ENCODE measurements at regions not wholly inside any gene's neighbourhood (a gene's known extent, or its start where the extent isn't known, plus 50 kb on each side); places are given as distances from the start of the nearest gene placed in this dataset.

DNA sequence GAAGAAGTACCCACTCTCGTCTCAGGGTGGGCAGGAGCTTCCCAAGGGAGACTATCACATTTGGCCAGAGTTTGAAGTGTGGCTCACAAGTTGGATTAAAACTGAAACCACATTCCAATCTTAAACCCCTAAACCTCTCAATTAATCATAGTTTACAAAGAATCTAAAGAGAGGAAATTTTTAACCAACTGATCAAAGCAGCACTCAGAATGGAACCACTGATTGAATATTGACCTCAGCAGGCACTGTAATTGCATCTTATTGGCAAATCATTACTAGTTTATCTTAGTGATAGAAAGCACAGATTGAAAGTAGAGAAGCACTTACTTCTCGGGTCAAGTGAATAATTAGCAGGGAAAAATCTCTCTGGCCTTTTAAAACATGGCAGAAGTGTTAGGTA lies 491.6 kb downstream of the TOX3 start:
- ATAC-seq (ENCODE audit: low read depth in 2 of 2) (no peak), DNase-seq (no peak)
- Histone ChIP-seq H3K36me3 (ENCODE audit: control insufficient read depth, insufficient read depth, low read length) (no peaks in the 10 kb centered on the region), H3K27me3 (ENCODE audit: control insufficient read depth, insufficient read depth, low read length) (no peaks in the 10 kb centered on the region), H3K4me3 (ENCODE audit: low read depth, low read length) (no peak overlapping the region), H3K9me3 (ENCODE audit: control insufficient read depth in 2 of 2, low read length in 2 of 2) (no peaks in the 10 kb centered on the region), H3K27ac (ENCODE audit: insufficient read depth, low read length, poor library complexity, severe bottlenecking) (no peak overlapping the region), H3K4me1 (ENCODE audit: control insufficient read depth, insufficient read depth, low read length, poor library complexity, severe bottlenecking) (no peaks in the 10 kb centered on the region)
- Mint-ChIP-seq H3K36me3 (no peaks in the 10 kb centered on the region), H3K9me3 (peaks cover 0 to 11% (median 5%) of the 10 kb centered on the region in 7 donors), H3K4me3 (no peak overlapping the region), H3K27me3 (no peaks in the 10 kb centered on the region), H3K27ac (no peak overlapping the region), H3K4me1 (no peaks in the 10 kb centered on the region)

DNA sequence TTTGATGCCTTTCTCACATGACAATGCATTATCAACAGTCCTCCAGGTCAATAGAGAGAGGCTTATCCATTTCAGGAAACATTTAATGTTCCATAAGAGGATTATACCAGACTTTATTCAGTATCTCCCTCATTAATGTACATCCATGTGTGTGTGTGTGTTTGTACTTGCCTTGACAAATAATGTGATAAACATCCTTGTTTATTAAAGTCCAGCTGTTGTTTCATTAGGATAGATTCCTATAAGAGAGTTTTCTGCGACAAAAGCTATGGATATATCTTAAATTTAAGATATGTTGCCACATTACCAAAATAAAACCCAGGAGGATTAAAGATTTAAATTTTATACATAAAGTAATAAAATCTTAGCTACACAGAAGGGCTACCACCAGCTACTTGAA lies 492.6 kb downstream of the TOX3 start:
- no peaks in the 10 kb centered on the region for H3K27me3 Mint-ChIP-seq
- Histone ChIP-seq H3K27ac (ENCODE audit: insufficient read depth, low read length, poor library complexity, severe bottlenecking) (no peak overlapping the region), H3K4me3 (ENCODE audit: low read depth, low read length) (no peak overlapping the region), H3K9me3 (ENCODE audit: control insufficient read depth in 2 of 2, low read length in 2 of 2) (no peaks in the 10 kb centered on the region), H3K4me1 (ENCODE audit: control insufficient read depth, insufficient read depth, low read length, poor library complexity, severe bottlenecking) (no peaks in the 10 kb centered on the region), H3K36me3 (ENCODE audit: control insufficient read depth, insufficient read depth, low read length) (no peaks in the 10 kb centered on the region), H3K27me3 (ENCODE audit: control insufficient read depth, insufficient read depth, low read length) (no peaks in the 10 kb centered on the region)
- H3K9me3 Mint-ChIP-seq, result peaks cover 0 to 8% (median 6%) of the 10 kb centered on the region in 7 donors
- H3K4me1 Mint-ChIP-seq, result no peaks in the 10 kb centered on the region
- DNase-seq (no peak), ATAC-seq (ENCODE audit: low read depth in 2 of 2) (no peak)
- H3K27ac Mint-ChIP-seq, result no peak overlapping the region
- no peak overlapping the region for H3K4me3 Mint-ChIP-seq
- no peaks in the 10 kb centered on the region for H3K36me3 Mint-ChIP-seq

DNA sequence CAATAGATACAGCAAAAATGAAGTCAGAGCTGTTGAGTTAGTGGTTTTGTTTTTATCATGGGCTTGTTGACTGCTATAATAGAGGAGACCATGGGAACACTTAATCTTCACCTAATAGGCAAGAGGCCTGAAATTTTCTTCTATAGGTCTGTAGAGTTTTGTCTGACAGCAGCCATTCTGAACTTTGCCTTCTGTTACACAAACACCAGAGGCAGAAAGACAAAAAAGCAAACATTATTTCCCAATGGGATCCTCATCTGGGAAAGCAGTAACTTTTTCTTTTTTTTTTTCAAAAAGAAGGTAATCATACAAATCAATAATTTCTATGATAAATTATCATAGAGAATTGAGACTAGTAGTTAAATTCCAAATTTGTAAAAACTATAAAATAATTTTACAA lies 494.1 kb downstream of the TOX3 start:
- no peaks in the 10 kb centered on the region for H3K27me3 Mint-ChIP-seq
- no peak overlapping the region for H3K4me3 Mint-ChIP-seq
- H3K36me3 Mint-ChIP-seq, result no peaks in the 10 kb centered on the region
- DNase-seq (no peak), ATAC-seq (ENCODE audit: low read depth in 2 of 2) (no peak)
- Histone ChIP-seq H3K4me3 (ENCODE audit: low read depth, low read length) (no peak overlapping the region), H3K4me1 (ENCODE audit: control insufficient read depth, insufficient read depth, low read length, poor library complexity, severe bottlenecking) (no peaks in the 10 kb centered on the region), H3K9me3 (ENCODE audit: control insufficient read depth in 2 of 2, low read length in 2 of 2) (no peaks in the 10 kb centered on the region), H3K27ac (ENCODE audit: insufficient read depth, low read length, poor library complexity, severe bottlenecking) (no peak overlapping the region), H3K27me3 (ENCODE audit: control insufficient read depth, insufficient read depth, low read length) (no peaks in the 10 kb centered on the region), H3K36me3 (ENCODE audit: control insufficient read depth, insufficient read depth, low read length) (no peaks in the 10 kb centered on the region)
- peaks cover 0 to 10% (median 5%) of the 10 kb centered on the region in 7 donors for H3K9me3 Mint-ChIP-seq
- H3K4me1 Mint-ChIP-seq, result no peaks in the 10 kb centered on the region
- no peak overlapping the region for H3K27ac Mint-ChIP-seq

DNA sequence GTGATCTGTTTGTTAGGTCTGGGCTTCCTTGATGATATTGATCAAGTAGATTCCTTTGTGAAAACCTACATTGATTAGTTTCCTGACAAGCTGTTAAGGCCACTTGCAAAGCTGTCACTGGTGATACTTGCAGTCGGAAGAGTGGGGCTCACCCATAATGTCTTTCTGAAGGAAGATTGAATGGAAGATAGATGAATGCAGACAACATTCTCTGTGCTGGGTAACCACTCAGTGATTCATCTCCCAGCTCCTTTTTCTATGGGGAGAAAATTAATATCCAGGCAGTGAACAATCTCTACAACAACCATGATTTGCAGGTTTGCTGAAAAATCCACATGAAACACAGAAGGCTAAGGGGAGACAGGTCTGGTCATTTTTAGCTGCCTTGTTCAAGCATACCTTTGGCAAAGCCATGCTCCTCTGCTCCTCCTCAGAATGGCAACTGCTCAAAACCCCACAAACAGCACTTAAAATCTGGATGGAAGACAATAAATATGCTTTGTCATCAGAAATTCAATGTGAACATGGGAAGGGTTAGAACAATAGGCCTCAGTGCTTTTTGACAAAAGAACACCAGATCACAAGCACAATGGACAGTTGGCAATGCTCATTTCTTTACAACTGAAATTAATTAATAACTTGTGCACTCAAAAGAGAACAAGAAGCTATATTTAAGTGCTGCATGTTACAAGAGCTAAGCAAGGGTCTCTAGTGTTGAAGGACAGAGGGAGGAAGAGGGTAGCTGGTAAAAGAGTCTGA lies 495.4 kb downstream of the TOX3 start:
- H3K4me3 Mint-ChIP-seq, result no peak overlapping the region
- no peaks in the 10 kb centered on the region for H3K4me1 Mint-ChIP-seq
- peak overlapping the region in 1 of 3 donors; percentile 41 for H3K27ac Mint-ChIP-seq
- peaks cover 0 to under 1% of the 10 kb centered on the region in 2 experiments for H3K9me3 ChIP-seq (ENCODE audit: control insufficient read depth in 2 of 2, low read length in 2 of 2)
- no peaks in the 10 kb centered on the region for H3K27me3 Mint-ChIP-seq
- ATAC-seq (ENCODE audit: low read depth in 2 of 2), result no peak
- no peak overlapping the region for H3K27ac ChIP-seq (ENCODE audit: insufficient read depth, low read length, poor library complexity, severe bottlenecking)
- H3K9me3 Mint-ChIP-seq, result peaks cover 0 to 10% (median 5%) of the 10 kb centered on the region in 7 donors
- no peaks in the 10 kb centered on the region for H3K4me1 ChIP-seq (ENCODE audit: control insufficient read depth, insufficient read depth, low read length, poor library complexity, severe bottlenecking)
- H3K27me3 ChIP-seq (ENCODE audit: control insufficient read depth, insufficient read depth, low read length), result no peaks in the 10 kb centered on the region
- no peaks in the 10 kb centered on the region for H3K36me3 ChIP-seq (ENCODE audit: control insufficient read depth, insufficient read depth, low read length)
- no peaks in the 10 kb centered on the region for H3K36me3 Mint-ChIP-seq
- no peak overlapping the region for H3K4me3 ChIP-seq (ENCODE audit: low read depth, low read length)
- no peak for DNase-seq

DNA sequence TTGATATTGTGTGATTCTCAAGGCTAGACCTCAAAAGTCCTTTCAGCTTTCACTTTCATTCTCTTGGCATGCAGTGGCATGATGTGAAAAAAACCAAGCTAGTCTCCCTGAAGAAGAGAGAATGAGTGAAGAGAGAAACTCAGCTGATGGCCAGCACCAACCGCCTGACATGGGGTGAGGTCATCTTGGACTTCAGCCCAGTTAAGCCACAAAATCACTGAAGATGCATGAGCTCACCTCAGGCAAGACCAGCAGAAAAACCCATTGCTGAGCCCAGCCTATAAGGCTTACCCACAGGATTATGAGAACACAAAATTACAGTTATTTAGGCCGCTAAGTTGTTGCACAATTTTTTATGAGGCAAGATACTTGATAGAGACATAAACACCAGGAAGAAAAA lies 496.5 kb downstream of the TOX3 start:
- no peak for DNase-seq
- Mint-ChIP-seq H3K27ac (no peak overlapping the region), H3K4me3 (no peak overlapping the region), H3K9me3 (peaks cover 0 to 15% (median 5%) of the 10 kb centered on the region in 7 donors), H3K36me3 (no peaks in the 10 kb centered on the region), H3K27me3 (no peaks in the 10 kb centered on the region), H3K4me1 (no peaks in the 10 kb centered on the region)
- Histone ChIP-seq H3K27ac (ENCODE audit: insufficient read depth, low read length, poor library complexity, severe bottlenecking) (no peak overlapping the region), H3K36me3 (ENCODE audit: control insufficient read depth, insufficient read depth, low read length) (no peaks in the 10 kb centered on the region), H3K27me3 (ENCODE audit: control insufficient read depth, insufficient read depth, low read length) (no peaks in the 10 kb centered on the region), H3K4me3 (ENCODE audit: low read depth, low read length) (no peak overlapping the region), H3K4me1 (ENCODE audit: control insufficient read depth, insufficient read depth, low read length, poor library complexity, severe bottlenecking) (no peaks in the 10 kb centered on the region), H3K9me3 (ENCODE audit: control insufficient read depth in 2 of 2, low read length in 2 of 2) (peaks cover 0 to 5% of the 10 kb centered on the region in 2 experiments)
- no peak for ATAC-seq (ENCODE audit: low read depth in 2 of 2)

DNA sequence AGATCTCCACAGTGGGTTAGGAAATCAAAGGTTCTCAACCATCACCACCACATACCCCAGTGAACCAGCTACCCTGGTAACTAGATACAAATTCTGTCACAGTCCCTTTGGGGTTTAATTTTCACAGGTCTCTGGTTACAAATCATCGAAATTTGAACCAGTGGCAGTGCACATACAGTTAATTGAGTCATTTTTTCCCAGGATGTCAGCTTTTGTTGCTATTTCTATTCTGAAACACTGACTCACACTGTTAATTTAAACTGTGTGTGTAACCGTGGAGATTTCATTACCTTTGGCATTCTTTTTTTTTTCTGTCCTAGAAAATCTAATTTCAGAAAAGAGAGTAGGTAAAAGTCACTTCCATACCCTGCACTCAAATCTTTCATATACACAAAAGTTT lies 511.5 kb downstream of the TOX3 start:
- H3K36me3 Mint-ChIP-seq, result no peaks in the 10 kb centered on the region

DNA sequence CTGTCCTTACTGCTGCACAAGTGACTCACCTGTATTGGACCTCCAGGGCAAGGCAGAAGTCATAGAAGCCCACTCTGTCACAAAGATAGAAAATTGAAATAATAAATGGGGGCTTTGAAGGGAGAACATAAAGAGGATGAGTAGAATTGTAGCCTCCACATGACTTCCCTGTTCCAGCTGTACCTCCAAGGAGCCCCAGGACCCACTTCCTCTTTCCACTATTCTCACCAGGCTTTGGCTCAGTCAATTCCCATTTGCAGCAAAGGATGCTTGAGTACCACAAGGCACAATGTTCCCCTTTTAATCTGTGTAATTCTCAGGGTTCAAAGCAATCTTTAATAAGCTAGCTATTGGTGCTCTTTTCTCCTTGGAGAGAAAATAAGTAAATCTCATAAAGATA lies 512.1 kb downstream of the TOX3 start:
- Mint-ChIP-seq H3K4me3 (no peak overlapping the region), H3K36me3 (no peaks in the 10 kb centered on the region), H3K9me3 (peaks cover 0 to 13% (median 4%) of the 10 kb centered on the region in 7 donors), H3K27me3 (no peaks in the 10 kb centered on the region), H3K4me1 (no peaks in the 10 kb centered on the region), H3K27ac (no peak overlapping the region)
- DNase-seq (no peak), ATAC-seq (ENCODE audit: low read depth in 2 of 2) (no peak)
- Histone ChIP-seq H3K4me1 (ENCODE audit: control insufficient read depth, insufficient read depth, low read length, poor library complexity, severe bottlenecking) (no peaks in the 10 kb centered on the region), H3K4me3 (ENCODE audit: low read depth, low read length) (no peak overlapping the region), H3K27me3 (ENCODE audit: control insufficient read depth, insufficient read depth, low read length) (no peaks in the 10 kb centered on the region), H3K9me3 (ENCODE audit: control insufficient read depth in 2 of 2, low read length in 2 of 2) (no peaks in the 10 kb centered on the region), H3K27ac (ENCODE audit: insufficient read depth, low read length, poor library complexity, severe bottlenecking) (no peak overlapping the region), H3K36me3 (ENCODE audit: control insufficient read depth, insufficient read depth, low read length) (no peaks in the 10 kb centered on the region)

More for the DNA sequence above, 511.5 kb downstream of the TOX3 start:
- H3K27me3 Mint-ChIP-seq, result no peaks in the 10 kb centered on the region
- Histone ChIP-seq H3K4me3 (ENCODE audit: low read depth, low read length) (no peak overlapping the region), H3K27me3 (ENCODE audit: control insufficient read depth, insufficient read depth, low read length) (no peaks in the 10 kb centered on the region), H3K9me3 (ENCODE audit: control insufficient read depth in 2 of 2, low read length in 2 of 2) (no peaks in the 10 kb centered on the region), H3K36me3 (ENCODE audit: control insufficient read depth, insufficient read depth, low read length) (no peaks in the 10 kb centered on the region), H3K4me1 (ENCODE audit: control insufficient read depth, insufficient read depth, low read length, poor library complexity, severe bottlenecking) (no peaks in the 10 kb centered on the region), H3K27ac (ENCODE audit: insufficient read depth, low read length, poor library complexity, severe bottlenecking) (no peak overlapping the region)
- no peak for DNase-seq
- no peak for ATAC-seq (ENCODE audit: low read depth in 2 of 2)
- no peak overlapping the region for H3K27ac Mint-ChIP-seq
- H3K4me3 Mint-ChIP-seq, result no peak overlapping the region
- peaks cover 0 to 13% (median 4%) of the 10 kb centered on the region in 7 donors for H3K9me3 Mint-ChIP-seq
- H3K4me1 Mint-ChIP-seq, result no peaks in the 10 kb centered on the region

DNA sequence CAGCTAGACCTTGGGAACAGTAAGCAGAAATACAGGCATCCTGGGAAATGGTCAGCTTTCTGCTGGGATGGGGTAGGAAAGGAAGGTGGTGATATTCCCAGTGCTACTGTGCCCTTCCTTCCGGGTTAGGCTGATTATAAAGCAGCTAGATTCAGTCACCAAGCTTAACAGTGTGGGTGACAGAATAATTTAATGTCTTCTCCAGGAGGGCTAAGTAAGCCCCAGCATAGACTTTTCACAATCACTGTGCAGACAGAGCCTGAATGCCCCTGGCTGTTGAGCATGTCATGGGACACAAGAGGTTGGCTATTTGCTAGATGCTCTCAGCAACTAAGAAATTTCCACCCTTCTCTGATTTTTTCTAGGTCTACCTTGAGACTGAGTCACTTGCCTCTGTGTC lies 513.0 kb downstream of the TOX3 start:
- H3K9me3 Mint-ChIP-seq, result peaks cover 0 to 11% (median 4%) of the 10 kb centered on the region in 7 donors

More for the DNA sequence above, 513.0 kb downstream of the TOX3 start:
- no peak overlapping the region for H3K4me3 Mint-ChIP-seq
- DNase-seq (no peak), ATAC-seq (ENCODE audit: low read depth in 2 of 2) (no peak)
- H3K36me3 Mint-ChIP-seq, result no peaks in the 10 kb centered on the region
- H3K4me3 ChIP-seq (ENCODE audit: low read depth, low read length), result no peak overlapping the region
- H3K9me3 ChIP-seq (ENCODE audit: control insufficient read depth in 2 of 2, low read length in 2 of 2), result no peaks in the 10 kb centered on the region
- no peak overlapping the region for H3K27ac Mint-ChIP-seq
- no peaks in the 10 kb centered on the region for H3K27me3 ChIP-seq (ENCODE audit: control insufficient read depth, insufficient read depth, low read length)
- no peak overlapping the region for H3K27ac ChIP-seq (ENCODE audit: insufficient read depth, low read length, poor library complexity, severe bottlenecking)
- no peaks in the 10 kb centered on the region for H3K36me3 ChIP-seq (ENCODE audit: control insufficient read depth, insufficient read depth, low read length)
- H3K4me1 ChIP-seq (ENCODE audit: control insufficient read depth, insufficient read depth, low read length, poor library complexity, severe bottlenecking), result no peaks in the 10 kb centered on the region
- H3K27me3 Mint-ChIP-seq, result no peaks in the 10 kb centered on the region
- no peaks in the 10 kb centered on the region for H3K4me1 Mint-ChIP-seq

All from CD4-positive, CD25-positive, alpha-beta regulatory T cell (primary cell).